ENCODE measurements at regions not wholly inside any gene's neighbourhood (a gene's known extent, or its start where the extent isn't known, plus 50 kb on each side); places are given as distances from the start of the nearest gene placed in this dataset.

DNA sequence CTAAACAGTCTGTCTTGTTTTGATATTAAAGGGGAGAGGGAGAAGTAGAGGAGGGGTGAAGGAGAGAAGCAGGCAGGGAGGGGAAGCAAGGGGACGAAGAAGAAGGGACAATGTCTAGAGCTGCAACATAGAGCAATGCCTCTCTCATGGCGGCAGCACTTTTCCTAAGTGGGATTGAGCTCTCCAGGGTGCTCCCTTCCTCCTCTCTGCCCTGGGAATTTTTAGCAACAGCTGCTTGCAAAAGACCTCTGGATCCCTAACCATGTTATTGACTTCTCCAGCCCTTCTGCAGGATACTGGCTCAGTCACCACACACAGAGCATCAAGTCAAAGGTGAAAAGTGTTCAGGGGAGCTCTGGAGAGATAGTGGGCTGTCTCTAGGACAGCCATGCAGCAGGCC, 734.9 kb downstream of the EPHA4 start:
- TF ChIP-seq EP300 (IDR thresholded peaks at IDR 0.05) (no peak), POLR2A (IDR thresholded peaks at IDR 0.05) (no peak)
- TF ChIP-seq, protein P1, sequence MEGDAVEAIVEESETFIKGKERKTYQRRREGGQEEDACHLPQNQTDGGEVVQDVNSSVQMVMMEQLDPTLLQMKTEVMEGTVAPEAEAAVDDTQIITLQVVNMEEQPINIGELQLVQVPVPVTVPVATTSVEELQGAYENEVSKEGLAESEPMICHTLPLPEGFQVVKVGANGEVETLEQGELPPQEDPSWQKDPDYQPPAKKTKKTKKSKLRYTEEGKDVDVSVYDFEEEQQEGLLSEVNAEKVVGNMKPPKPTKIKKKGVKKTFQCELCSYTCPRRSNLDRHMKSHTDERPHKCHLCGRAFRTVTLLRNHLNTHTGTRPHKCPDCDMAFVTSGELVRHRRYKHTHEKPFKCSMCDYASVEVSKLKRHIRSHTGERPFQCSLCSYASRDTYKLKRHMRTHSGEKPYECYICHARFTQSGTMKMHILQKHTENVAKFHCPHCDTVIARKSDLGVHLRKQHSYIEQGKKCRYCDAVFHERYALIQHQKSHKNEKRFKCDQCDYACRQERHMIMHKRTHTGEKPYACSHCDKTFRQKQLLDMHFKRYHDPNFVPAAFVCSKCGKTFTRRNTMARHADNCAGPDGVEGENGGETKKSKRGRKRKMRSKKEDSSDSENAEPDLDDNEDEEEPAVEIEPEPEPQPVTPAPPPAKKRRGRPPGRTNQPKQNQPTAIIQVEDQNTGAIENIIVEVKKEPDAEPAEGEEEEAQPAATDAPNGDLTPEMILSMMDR (IDR thresholded peaks at IDR 0.05) = no peak
- Histone ChIP-seq H3K4me3 (no peak overlapping the region), H3K27me3 (no peaks in the 10 kb centered on the region), H3K36me3 (no peaks in the 10 kb centered on the region), H3K27ac (no peak overlapping the region), H3K9me3 (no peaks in the 10 kb centered on the region), H3K4me1 (ENCODE audit: insufficient read depth) (no peaks in the 10 kb centered on the region)
- intact Hi-C loops (cut with DNase I) = no loop called here
- no peak for DNase-seq
- 61 to 75% (median 74%) methylated on average over 2 of the region's 2 CpGs for WGBS, 3 donors

DNA sequence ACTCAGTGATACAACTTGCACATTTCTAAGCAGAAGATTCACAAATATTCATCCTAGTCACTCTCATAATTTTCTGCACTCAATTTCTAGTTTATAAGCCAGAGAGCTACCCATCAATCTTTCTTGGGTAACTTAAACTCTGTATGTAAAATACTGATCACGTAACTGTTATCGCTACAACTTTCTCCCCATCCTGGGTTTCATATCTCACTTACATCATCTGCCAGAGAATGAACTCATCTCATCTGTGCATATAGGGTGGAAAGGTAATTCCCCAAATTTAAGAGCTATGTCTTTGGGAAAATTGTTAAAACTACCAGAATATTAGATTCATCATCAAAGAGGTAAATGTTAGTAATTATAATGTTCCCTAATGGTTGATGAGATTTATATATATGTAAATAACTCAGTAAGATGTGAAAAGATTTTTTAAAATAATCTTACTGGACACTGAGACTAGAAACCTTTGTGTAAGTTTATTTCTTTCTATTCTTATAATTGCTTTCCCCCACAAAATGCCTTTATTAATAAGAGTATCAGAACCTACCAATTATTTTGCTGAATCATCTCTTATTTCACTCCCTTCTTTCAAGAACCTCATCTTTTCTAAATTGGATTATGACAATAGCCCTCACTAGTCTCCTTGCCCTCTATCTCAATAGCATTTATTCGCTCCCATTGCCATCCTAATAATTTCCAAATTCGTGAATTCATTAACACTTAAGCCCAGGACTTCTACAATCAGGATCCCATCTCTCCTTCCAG, 729.0 kb downstream of the EPHA4 start:
- no peak overlapping the region for H3K27ac ChIP-seq
- no peaks in the 10 kb centered on the region for H3K27me3 ChIP-seq
- H3K9me3 ChIP-seq = no peaks in the 10 kb centered on the region
- DNase-seq = no peak
- H3K36me3 ChIP-seq = no peaks in the 10 kb centered on the region
- 87 to 92% (median 91%) methylated on average over 4 of the region's 4 CpGs for WGBS, 3 donors
- H3K4me3 ChIP-seq = no peak overlapping the region
- no peaks in the 10 kb centered on the region for H3K4me1 ChIP-seq (ENCODE audit: insufficient read depth)
- TF ChIP-seq POLR2A (IDR thresholded peaks at IDR 0.05) (no peak), EP300 (IDR thresholded peaks at IDR 0.05) (no peak)
- TF ChIP-seq, protein P1 (IDR thresholded peaks at IDR 0.05) = no peak
- intact Hi-C loops (cut with DNase I) = no loop called here

DNA sequence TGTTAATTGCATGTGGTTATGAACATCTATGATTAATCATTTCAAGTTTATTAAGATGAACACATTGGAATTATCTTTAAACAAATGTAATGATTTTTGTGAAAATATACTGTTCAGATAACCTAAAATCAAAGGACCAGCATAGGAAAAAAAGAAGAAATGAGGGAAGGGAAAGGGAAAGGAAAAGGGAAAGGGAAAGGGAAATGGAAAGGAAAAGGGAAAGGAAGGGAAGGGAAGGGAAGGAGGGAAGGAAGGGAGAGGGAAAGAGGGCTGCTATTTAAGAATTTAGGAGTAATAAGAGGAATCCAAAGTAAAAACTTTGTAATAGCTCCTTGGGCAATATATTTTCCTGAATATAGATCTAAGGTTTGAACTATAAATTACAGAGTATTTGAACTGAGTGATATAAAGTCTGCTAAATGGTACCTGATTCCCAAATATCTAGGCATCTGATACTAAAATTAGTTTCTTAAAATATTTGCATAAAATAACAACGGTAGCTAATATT, 726.3 kb downstream of the EPHA4 start:
- no peak for DNase-seq
- no peak for TF ChIP-seq EP300 (IDR thresholded peaks at IDR 0.05)
- no peak for TF ChIP-seq POLR2A (IDR thresholded peaks at IDR 0.05)
- TF ChIP-seq, protein P1 (IDR thresholded peaks at IDR 0.05) = no peak
- Histone ChIP-seq H3K27ac (no peak overlapping the region), H3K4me1 (ENCODE audit: insufficient read depth) (no peaks in the 10 kb centered on the region), H3K27me3 (no peaks in the 10 kb centered on the region), H3K4me3 (no peak overlapping the region), H3K9me3 (no peaks in the 10 kb centered on the region), H3K36me3 (no peaks in the 10 kb centered on the region)
- 2 to 93% (median 53%) methylated on average over 1 of the region's 1 CpG for WGBS, 3 donors
- intact Hi-C loops (cut with DNase I) = no loop called here

DNA sequence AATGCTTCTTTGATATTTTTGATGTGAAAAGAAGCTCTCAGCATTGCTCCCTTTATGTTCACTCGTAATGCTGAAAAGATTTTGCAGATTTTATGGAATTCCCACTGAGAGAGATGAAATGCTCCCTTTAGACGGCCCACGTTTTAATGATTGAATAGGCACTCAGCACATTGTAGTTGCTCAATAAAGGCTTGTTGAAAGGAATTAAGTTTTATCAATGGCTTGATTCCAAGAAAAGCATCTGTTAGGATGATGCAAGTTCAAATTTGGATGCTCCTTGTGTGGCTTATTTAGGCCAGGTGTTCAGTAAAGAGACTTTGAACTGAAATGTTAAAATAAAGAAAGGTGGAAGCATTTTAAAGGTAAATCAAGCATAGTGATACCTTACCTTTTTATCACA, 725.1 kb downstream of the EPHA4 start:
- Histone ChIP-seq H3K4me1 (ENCODE audit: insufficient read depth) (no peaks in the 10 kb centered on the region), H3K27me3 (no peaks in the 10 kb centered on the region), H3K4me3 (no peak overlapping the region), H3K27ac (no peak overlapping the region), H3K9me3 (no peaks in the 10 kb centered on the region), H3K36me3 (no peaks in the 10 kb centered on the region)
- intact Hi-C loops (cut with DNase I) = no loop called here
- DNase-seq = no peak
- no peak for TF ChIP-seq POLR2A (IDR thresholded peaks at IDR 0.05)
- TF ChIP-seq EP300 (IDR thresholded peaks at IDR 0.05) = no peak
- TF ChIP-seq, protein P1 (IDR thresholded peaks at IDR 0.05) = no peak
- WGBS, 3 donors = 83 to 92% (median 91%) methylated on average over 3 of the region's 3 CpGs
